NOMO-1 treated with DMSO at 0.1 percent for 48 hours (cell line): ENCODE measurements at regions not wholly inside any gene's neighbourhood (a gene's known extent, or its start where the extent isn't known, plus 50 kb on each side); places are given as distances from the start of the nearest gene placed in this dataset.
"Not testable (repeated sequence)": the region's sequence is repeated elsewhere in the genome, so short reads cannot be mapped to it uniquely, and the experiment has no call there.

Experiments used
- DNase-seq: peaks from one replicate; lab custom pipeline; 2025; ENCODE audit not compliant: unreplicated experiment; lab: John Stamatoyannopoulos, UW

- DNase-seq, result not testable (repeated sequence)
These were observed 326.9 kb upstream of the PLGLB1 start for GRCh38 chr2:87348556-87348955.

- not testable (repeated sequence) for DNase-seq
These were observed 327.4 kb upstream of the PLGLB1 start for GRCh38 chr2:87349006-87349405.

GRCh38 chr2:87352178-87352934 lies 330.7 kb upstream of the PLGLB1 start:
- not testable (repeated sequence) for DNase-seq

GRCh38 chr2:87353408-87353807 lies 331.8 kb upstream of the PLGLB1 start:
- not testable (repeated sequence) for DNase-seq

- DNase-seq, result not testable (repeated sequence)
These were observed 332.5 kb upstream of the PLGLB1 start for GRCh38 chr2:87354102-87354501.

- DNase-seq, result not testable (repeated sequence)
These were observed 338.6 kb upstream of the PLGLB1 start for GRCh38 chr2:87360250-87360649.

- not testable (repeated sequence) for DNase-seq
These were observed 339.3 kb upstream of the PLGLB1 start for GRCh38 chr2:87360927-87361326.

GRCh38 chr2:87361805-87362204 lies 340.2 kb upstream of the PLGLB1 start:
- DNase-seq, result not testable (repeated sequence)

GRCh38 chr2:87364379-87364778 lies 342.7 kb upstream of the PLGLB1 start:
- not testable (repeated sequence) for DNase-seq

GRCh38 chr2:87365038-87365437 lies 343.4 kb upstream of the PLGLB1 start:
- DNase-seq, result not testable (repeated sequence)

- not testable (repeated sequence) for DNase-seq
These were observed 361.8 kb upstream of the PLGLB2 start for GRCh38 chr2:87386063-87386560.

GRCh38 chr2:87395784-87396183 lies 352.1 kb upstream of the PLGLB2 start:
- not testable (repeated sequence) for DNase-seq

- DNase-seq, result not testable (repeated sequence)
These were observed 351.2 kb upstream of the PLGLB2 start for GRCh38 chr2:87396551-87397265.

- DNase-seq, result not testable (repeated sequence)
These were observed 350.4 kb upstream of the PLGLB2 start for GRCh38 chr2:87397276-87398065.

- not testable (repeated sequence) for DNase-seq
These were observed 349.2 kb upstream of the PLGLB2 start for GRCh38 chr2:87398567-87399305.

GRCh38 chr2:87401726-87402345 lies 346.1 kb upstream of the PLGLB2 start:
- DNase-seq, result no peak

GRCh38 chr2:87403893-87404175 lies 344.1 kb upstream of the PLGLB2 start:
- no peak for DNase-seq

- DNase-seq, result not testable (repeated sequence)
These were observed 343.3 kb upstream of the PLGLB2 start for GRCh38 chr2:87404411-87405255.

- DNase-seq, result not testable (repeated sequence)
These were observed 342.2 kb upstream of the PLGLB2 start for GRCh38 chr2:87405531-87406216.
